ENCODE measurements at regions not wholly inside any gene's neighbourhood (a gene's known extent, or its start where the extent isn't known, plus 50 kb on each side); places are given as distances from the start of the nearest gene placed in this dataset.

DNA sequence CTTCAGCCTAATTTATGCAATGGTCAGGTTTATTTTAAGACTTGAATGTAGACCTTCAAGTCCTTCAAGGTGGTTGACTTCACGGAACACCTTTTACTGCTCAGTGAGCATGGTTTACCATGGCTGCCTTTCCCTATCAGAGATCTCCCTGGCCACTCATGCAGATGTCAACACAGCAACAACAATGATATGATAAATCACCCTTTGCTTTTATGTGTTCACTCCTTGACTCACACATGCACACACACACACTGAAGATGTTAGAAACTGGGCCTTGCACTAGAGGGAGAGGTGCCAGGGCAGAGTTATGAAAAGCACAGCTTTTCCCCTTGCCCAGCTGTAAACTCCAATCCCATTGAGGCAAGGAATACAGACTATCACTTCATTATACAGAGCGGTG is 134.4 kb downstream of the WNT5A start:
- DNase-seq (no peak), ATAC-seq (no peak)
- Histone ChIP-seq H3K36me3 (replicated peaks in 1 of 2; ENCODE audit: insufficient read depth in 1 of 2, low read depth in 2 of 2) (no peaks in the 10 kb centered on the region), H3K4me1 (no peaks in the 10 kb centered on the region), H3K4me3 (no peak overlapping the region), H3K27ac (no peak overlapping the region), H3K27me3 (no peaks in the 10 kb centered on the region), H3K9me3 (no peaks in the 10 kb centered on the region)
- TF ChIP-seq CTCF (IDR thresholded peaks at IDR 0.05): no peak
- TF ChIP-seq POLR2A (IDR thresholded peaks at IDR 0.05): no peak
- 90 to 91% methylated on average over 2 of the region's 2 CpGs for WGBS, 2 donors
- intact Hi-C loops (cut with DNase I): no loop called here

GRCh38 chr3:55349851-55350250 is 137.3 kb downstream of the WNT5A start:
- TF ChIP-seq POLR2A (IDR thresholded peaks at IDR 0.05): no peak
- no peak for TF ChIP-seq CTCF (IDR thresholded peaks at IDR 0.05)

GRCh38 chr3:55343486-55344357 is 143.4 kb downstream of the WNT5A start:
- H3K27me3 ChIP-seq: no peaks in the 10 kb centered on the region
- H3K36me3 ChIP-seq (replicated peaks in 1 of 2; ENCODE audit: insufficient read depth in 1 of 2, low read depth in 2 of 2): no peaks in the 10 kb centered on the region
- ATAC-seq (no peak), DNase-seq (no peak)
- no peaks in the 10 kb centered on the region for H3K9me3 ChIP-seq
- TF ChIP-seq CTCF (IDR thresholded peaks at IDR 0.05): no peak
- no peak for TF ChIP-seq POLR2A (IDR thresholded peaks at IDR 0.05)
- intact Hi-C loops (cut with DNase I): no loop called here
- no peak overlapping the region for H3K4me3 ChIP-seq
- H3K4me1 ChIP-seq: no peaks in the 10 kb centered on the region
- no peak overlapping the region for H3K27ac ChIP-seq

More at GRCh38 chr3:55349851-55350250, 137.3 kb downstream of the WNT5A start:
- Histone ChIP-seq H3K36me3 (replicated peaks in 1 of 2; ENCODE audit: insufficient read depth in 1 of 2, low read depth in 2 of 2) (no peaks in the 10 kb centered on the region), H3K27me3 (no peaks in the 10 kb centered on the region), H3K4me3 (no peak overlapping the region), H3K27ac (no peak overlapping the region), H3K9me3 (no peaks in the 10 kb centered on the region), H3K4me1 (no peaks in the 10 kb centered on the region)
- no peak for DNase-seq
- intact Hi-C loops (cut with DNase I): no loop called here
- WGBS, 2 donors: 11% methylated on average over 1 of the region's 1 CpG; no CpG with 5 or more reads in 1 of the 2 donors
- no peak for ATAC-seq

GRCh38 chr3:55341502-55342031 is 145.5 kb downstream of the WNT5A start:
- H3K9me3 ChIP-seq: no peaks in the 10 kb centered on the region
- intact Hi-C loops (cut with DNase I): no loop called here
- no peak for TF ChIP-seq POLR2A (IDR thresholded peaks at IDR 0.05)
- TF ChIP-seq CTCF (IDR thresholded peaks at IDR 0.05): no peak
- 62 to 77% methylated on average over 3 of the region's 3 CpGs for WGBS, 2 donors
- no peaks in the 10 kb centered on the region for H3K4me1 ChIP-seq
- ATAC-seq: no peak
- no peaks in the 10 kb centered on the region for H3K36me3 ChIP-seq (replicated peaks in 1 of 2; ENCODE audit: insufficient read depth in 1 of 2, low read depth in 2 of 2)
- H3K4me3 ChIP-seq: no peak overlapping the region
- no peak overlapping the region for H3K27ac ChIP-seq
- DNase-seq: no peak
- H3K27me3 ChIP-seq: no peaks in the 10 kb centered on the region

GRCh38 chr3:55339819-55340218 is 147.3 kb downstream of the WNT5A start:
- no peaks in the 10 kb centered on the region for H3K36me3 ChIP-seq (replicated peaks in 1 of 2; ENCODE audit: insufficient read depth in 1 of 2, low read depth in 2 of 2)
- intact Hi-C loops (cut with DNase I): no loop called here
- DNase-seq: no peak
- H3K27ac ChIP-seq: no peak overlapping the region
- ATAC-seq: no peak
- H3K9me3 ChIP-seq: no peaks in the 10 kb centered on the region
- WGBS, 2 donors: 72 to 77% methylated on average over 4 of the region's 4 CpGs
- H3K27me3 ChIP-seq: no peaks in the 10 kb centered on the region
- TF ChIP-seq CTCF (IDR thresholded peaks at IDR 0.05) (no peak), POLR2A (IDR thresholded peaks at IDR 0.05) (no peak)
- no peak overlapping the region for H3K4me3 ChIP-seq
- no peaks in the 10 kb centered on the region for H3K4me1 ChIP-seq

Data from body of pancreas (tissue), 4 donors.